Calu3 (cell line): ENCODE measurements at regions not wholly inside any gene's neighbourhood (a gene's known extent, or its start where the extent isn't known, plus 50 kb on each side); places are given as distances from the start of the nearest gene placed in this dataset.

Source experiments
- BruUV-seq: library from RNA; stranded (reverse); fragments of 400-500 nt; replicated peaks from 2 replicates; lab custom pipeline; 2021; lab: Mats Ljungman, UMichigan
- CTCF ChIA-PET: fragments of 300-600 bp; sonication (Branson Sonifier 250); formaldehyde crosslinking; loops from one replicate; lab custom pipeline; 2022; ENCODE audit warnings: antibody characterized with exemption; lab: Charles Lee
- DNase-seq: peaks from one replicate; pipeline ENCODE4 v3.0.0; 2022
- H3K27ac Mint-ChIP-seq: one replicate; pipeline ENCODE4 v1.8.0; 2022; ENCODE audit warnings: mixed read lengths; ENCODE audit not compliant: unreplicated experiment
- H3K27me3 Mint-ChIP-seq: one replicate; pipeline ENCODE4 v1.8.0; 2022; ENCODE audit warnings: mixed read lengths; ENCODE audit not compliant: unreplicated experiment
- H3K36me3 Mint-ChIP-seq: one replicate; pipeline ENCODE4 v1.8.0; 2022; ENCODE audit warnings: mild to moderate bottlenecking, moderate library complexity, mixed read lengths; ENCODE audit not compliant: insufficient read depth, unreplicated experiment
- H3K4me1 Mint-ChIP-seq: one replicate; pipeline ENCODE4 v1.8.0; 2022; ENCODE audit warnings: mild to moderate bottlenecking, low read depth, mixed read lengths; ENCODE audit not compliant: unreplicated experiment
- H3K4me3 Mint-ChIP-seq: one replicate; pipeline ENCODE4 v1.8.0; 2022; ENCODE audit warnings: mild to moderate bottlenecking, low read depth, moderate library complexity, mixed read lengths; ENCODE audit not compliant: unreplicated experiment
- H3K9me3 Mint-ChIP-seq: one replicate; pipeline ENCODE4 v1.8.0; 2022; ENCODE audit warnings: low read depth, mixed read lengths; ENCODE audit not compliant: unreplicated experiment
- CTCF ChIP-seq: fragments of 200-600 bp; IDR thresholded peaks from one replicate; pipeline ENCODE4 v1.8.0; 2022; ENCODE audit warnings: antibody characterized with exemption; ENCODE audit not compliant: unreplicated experiment
- intact Hi-C: fragments of 100-400 bp; cut with micrococcal nuclease; formaldehyde crosslinking; loops from one replicate; pipeline ENCODE4 v1.10.0; 2022; ENCODE audit not compliant: unreplicated experiment

GRCh38 chr6:24987446-24988115, 51.8 kb upstream of the RIPOR2 start:
- no TSS peak for BruUV-seq
- no peaks in the 10 kb centered on the region for H3K36me3 Mint-ChIP-seq
- peaks cover 70% of the 10 kb centered on the region for H3K4me1 Mint-ChIP-seq
- no peak for TF ChIP-seq CTCF
- H3K27me3 Mint-ChIP-seq, result no peaks in the 10 kb centered on the region
- H3K9me3 Mint-ChIP-seq, result peaks cover 8% of the 10 kb centered on the region
- H3K27ac Mint-ChIP-seq, result peak overlapping the region; percentile 12
- CTCF ChIA-PET, result interaction anchor here (0.6 to 2.0 kb wide), 16 partner anchors 13 to 406 kb away, joined by 3 to 9 read pairs (median 3); no protein-coding TSS in a partner anchor
- H3K4me3 Mint-ChIP-seq, result peak overlapping the region; percentile 2
- intact Hi-C loops, result no loop called here
- DNase-seq, result no peak

GRCh38 chr6:24988562-24988961, 52.8 kb upstream of the RIPOR2 start:
- Mint-ChIP-seq H3K4me3 (peak overlapping the region; percentile 2), H3K9me3 (peaks cover 8% of the 10 kb centered on the region), H3K27me3 (no peaks in the 10 kb centered on the region), H3K27ac (peak overlapping the region; percentile 12), H3K36me3 (no peaks in the 10 kb centered on the region), H3K4me1 (peaks cover 60% of the 10 kb centered on the region)
- no TSS peak for BruUV-seq
- no peak for DNase-seq
- TF ChIP-seq CTCF, result no peak
- intact Hi-C loops, result no loop called here
- CTCF ChIA-PET, result interaction anchor here (0.6 to 2.0 kb wide), 11 partner anchors 14 to 407 kb away, joined by 3 to 9 read pairs (median 3); no protein-coding TSS in a partner anchor

- peak overlapping the region; percentile 2 for H3K27ac Mint-ChIP-seq
- BruUV-seq, result no TSS peak
- DNase-seq, result peak; percentile 34
- no peaks in the 10 kb centered on the region for H3K27me3 Mint-ChIP-seq
- no peak for TF ChIP-seq CTCF
- intact Hi-C loops, result loop anchor here (2.0 to 5.0 kb wide), 2 partner anchors 58 to 80 kb away; no protein-coding TSS in a partner anchor
- no peak overlapping the region for H3K4me3 Mint-ChIP-seq
- H3K4me1 Mint-ChIP-seq, result peaks cover 53% of the 10 kb centered on the region
- CTCF ChIA-PET, result interaction anchor here (0.5 to 3.7 kb wide), 19 partner anchors 9 to 1026 kb away, joined by 3 to 127 read pairs (median 4); no protein-coding TSS in a partner anchor
- H3K36me3 Mint-ChIP-seq, result no peaks in the 10 kb centered on the region
- peaks cover 8% of the 10 kb centered on the region for H3K9me3 Mint-ChIP-seq
Observed at GRCh38 chr6:24990236-24990845, 54.6 kb upstream of the RIPOR2 start.

- no peak for TF ChIP-seq CTCF
- Mint-ChIP-seq H3K36me3 (no peaks in the 10 kb centered on the region), H3K27ac (peak overlapping the region; percentile 2), H3K9me3 (peaks cover 8% of the 10 kb centered on the region), H3K4me1 (peaks cover 54% of the 10 kb centered on the region), H3K4me3 (no peak overlapping the region), H3K27me3 (no peaks in the 10 kb centered on the region)
- BruUV-seq, result no TSS peak
- CTCF ChIA-PET, result interaction anchor here (0.6 to 3.7 kb wide), 32 partner anchors 8 to 1025 kb away, joined by 3 to 127 read pairs (median 4); partner anchors contain the start of gene KIAA0319
- intact Hi-C loops, result loop anchor here (2.0 to 5.0 kb wide), 2 partner anchors 59 to 80 kb away; no protein-coding TSS in a partner anchor
- DNase-seq, result no peak
Observed at GRCh38 chr6:24990944-24991809, 55.4 kb upstream of the RIPOR2 start.
